Mesenchymal stem cell (in vitro differentiated cells and primary cell): ENCODE measurements at regions not wholly inside any gene's neighbourhood (a gene's known extent, or its start where the extent isn't known, plus 50 kb on each side); places are given as distances from the start of the nearest gene placed in this dataset.

Source experiments
- DNase-seq: peaks from one replicate; pipeline ENCODE4 v3.0.0-alpha.2; 2013
- H2AFZ ChIP-seq: one replicate; pipeline ENCODE4 v1.6.1; 2013; ENCODE audit warnings: low read depth, mild to moderate bottlenecking, control low read depth, inconsistent platforms, low read length, moderate library complexity
- H2AK5ac ChIP-seq: 2 replicates; pipeline ENCODE4 v1.6.1; 2013; ENCODE audit warnings: low read length, moderate library complexity, mild to moderate bottlenecking, inconsistent platforms; ENCODE audit not compliant: severe bottlenecking
- H2BK120ac ChIP-seq: one replicate; pipeline ENCODE4 v1.6.1; 2013; ENCODE audit warnings: low read depth, mild to moderate bottlenecking, inconsistent platforms, low read length, moderate library complexity
- H2BK12ac ChIP-seq, 2 experiments: one replicate each; pipeline ENCODE4 v1.6.1; 2013; ENCODE audit warnings: inconsistent platforms in 2 of 2, low read length in 2 of 2, mild to moderate bottlenecking in 2 of 2, moderate library complexity in 2 of 2, control low read depth in 1 of 2
- H2BK15ac ChIP-seq: one replicate; pipeline ENCODE4 v1.6.1; 2013; ENCODE audit warnings: mild to moderate bottlenecking, low read depth, inconsistent platforms; ENCODE audit not compliant: poor library complexity, severe bottlenecking
- H2BK5ac ChIP-seq: 2 replicates; pipeline ENCODE4 v1.6.1; 2013; ENCODE audit warnings: low read depth, mild to moderate bottlenecking, low read length, control low read depth, inconsistent platforms; ENCODE audit not compliant: poor library complexity, severe bottlenecking
- H3K14ac ChIP-seq, 2 experiments: one replicate each; pipeline ENCODE4 v1.6.1; 2013; ENCODE audit warnings: inconsistent platforms in 2 of 2, low read length in 2 of 2, control low read depth in 1 of 2, mild to moderate bottlenecking in 1 of 2, moderate library complexity in 1 of 2
- H3K18ac ChIP-seq, 2 experiments: one replicate each; pipeline ENCODE4 v1.6.1; 2013; ENCODE audit warnings: inconsistent platforms in 2 of 2, low read length in 2 of 2, control low read depth in 1 of 2, low read depth in 1 of 2, mild to moderate bottlenecking in 1 of 2
- H3K23ac ChIP-seq, 2 experiments: one replicate each; pipeline ENCODE4 v1.6.1; 2013; ENCODE audit warnings: inconsistent platforms in 2 of 2, low read length in 2 of 2, mild to moderate bottlenecking in 2 of 2, moderate library complexity in 2 of 2, control low read depth in 1 of 2
- H3K27ac ChIP-seq: 2 replicates; pipeline ENCODE4 v1.5.1; 2013; ENCODE audit warnings: mild to moderate bottlenecking, moderate library complexity, low read length, control low read depth, inconsistent platforms; ENCODE audit not compliant: poor library complexity, severe bottlenecking
- H3K27me3 ChIP-seq, 2 experiments: 2 replicates each; pipeline versions ENCODE4 v1.6.1 to v1.7.0; 2013; ENCODE audit warnings: low read length in 2 of 2, mild to moderate bottlenecking in 2 of 2, moderate library complexity in 2 of 2, control low read depth in 1 of 2, inconsistent platforms in 1 of 2; ENCODE audit not compliant: control insufficient read depth in 1 of 2, insufficient read depth in 1 of 2
- H3K36me3 ChIP-seq, 2 experiments: 2 replicates each; pipeline versions ENCODE4 v1.6.1 to v1.7.0; 2013; ENCODE audit warnings: low read length in 2 of 2, control low read depth in 1 of 2, inconsistent platforms in 1 of 2, low read depth in 1 of 2, mild to moderate bottlenecking in 1 of 2; ENCODE audit not compliant: insufficient read depth in 2 of 2, control insufficient read depth in 1 of 2
- H3K4ac ChIP-seq, 2 experiments: one replicate each; pipeline ENCODE4 v1.6.1; 2013; ENCODE audit warnings: inconsistent platforms in 2 of 2, low read length in 2 of 2, mild to moderate bottlenecking in 2 of 2, moderate library complexity in 2 of 2, control low read depth in 1 of 2, low read depth in 1 of 2
- H3K4me1 ChIP-seq: 2 replicates; pipeline ENCODE4 v1.6.1; 2013; ENCODE audit warnings: low read depth, low read length, control low read depth; ENCODE audit not compliant: control insufficient read depth, insufficient read depth
- H3K4me2 ChIP-seq: 2 replicates; pipeline ENCODE4 v1.6.1; 2013; ENCODE audit warnings: low read length, mild to moderate bottlenecking, inconsistent platforms; ENCODE audit not compliant: poor library complexity, severe bottlenecking
- H3K4me3 ChIP-seq, 2 experiments: 2 replicates each; pipeline versions ENCODE4 v1.5.1 to v1.7.0; 2013; ENCODE audit warnings: low read length in 2 of 2, mild to moderate bottlenecking in 2 of 2, control low read depth in 1 of 2, low read depth in 1 of 2; ENCODE audit not compliant: insufficient read depth in 1 of 2
- H3K79me1 ChIP-seq: replicated peaks from 2 replicates; pipeline ENCODE4 v1.6.1; 2013; ENCODE audit warnings: mild to moderate bottlenecking, control low read depth, low read length, inconsistent platforms; ENCODE audit not compliant: poor library complexity, severe bottlenecking
- H3K9ac ChIP-seq: 2 replicates; pipeline ENCODE4 v1.7.0; 2013; ENCODE audit warnings: mild to moderate bottlenecking, low read length, moderate library complexity
- H3K9me3 ChIP-seq: 2 replicates; pipeline ENCODE4 v1.7.0; 2013; ENCODE audit warnings: mild to moderate bottlenecking, low read length; ENCODE audit not compliant: control insufficient read depth
- H4K8ac ChIP-seq: one replicate; pipeline ENCODE4 v1.6.1; 2013; ENCODE audit warnings: inconsistent platforms, mild to moderate bottlenecking, low read length, moderate library complexity
- H4K91ac ChIP-seq: one replicate; pipeline ENCODE4 v1.6.1; 2013; ENCODE audit warnings: mild to moderate bottlenecking, low read length, inconsistent platforms
- WGBS: methylation state at CpG from one replicate; pipeline ENCODE4 v1.1.7; 2013; ENCODE audit warnings: mixed read lengths; 5-methylcytosine and 5-hydroxymethylcytosine counted together

DNA sequence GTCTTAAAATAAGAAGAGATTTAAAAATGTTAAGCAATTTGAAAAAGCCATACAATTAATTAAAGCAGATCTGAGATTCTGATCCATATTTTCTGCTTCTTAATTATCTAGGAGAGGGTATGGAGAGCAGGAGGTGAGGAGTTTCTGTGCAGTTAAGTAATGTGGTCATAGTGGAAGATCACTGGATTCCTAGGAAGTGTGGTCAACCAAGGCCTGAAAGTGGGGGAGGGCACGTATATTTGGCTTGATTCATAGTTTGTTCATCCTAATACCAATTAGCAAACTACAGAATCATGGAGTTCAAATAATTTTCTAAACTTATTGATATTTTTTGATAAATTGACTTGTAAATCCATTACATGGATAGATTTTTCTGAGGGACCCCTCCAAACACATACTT lies 768.3 kb downstream of the RAPGEF2 start:
- H3K4me3 ChIP-seq, result no peak overlapping the region
- H2BK15ac ChIP-seq, result no peak overlapping the region
- H3K27ac ChIP-seq, result no peak overlapping the region
- no peak overlapping the region for H4K91ac ChIP-seq
- H3K4me1 ChIP-seq, result no peaks in the 10 kb centered on the region
- no peak overlapping the region for H3K23ac ChIP-seq
- DNase-seq, result no peak
- no peak overlapping the region for H3K9ac ChIP-seq
- no peak overlapping the region for H3K18ac ChIP-seq
- no peak overlapping the region for H2AK5ac ChIP-seq
- H4K8ac ChIP-seq, result no peak overlapping the region
- no peak overlapping the region for H3K4ac ChIP-seq
- H2BK12ac ChIP-seq, result no peak overlapping the region
- no peak overlapping the region for H3K14ac ChIP-seq
- H2BK5ac ChIP-seq, result no peak overlapping the region
- H3K27me3 ChIP-seq, result no peaks in the 10 kb centered on the region
- H2BK120ac ChIP-seq, result no peak overlapping the region
- H3K36me3 ChIP-seq, result no peaks in the 10 kb centered on the region
- H2AFZ ChIP-seq, result no peak overlapping the region
- H3K4me2 ChIP-seq, result no peak overlapping the region
- no peaks in the 10 kb centered on the region for H3K79me1 ChIP-seq
- no peaks in the 10 kb centered on the region for H3K9me3 ChIP-seq
- no CpG with 5 or more reads among the region's 1 CpG for WGBS

DNA sequence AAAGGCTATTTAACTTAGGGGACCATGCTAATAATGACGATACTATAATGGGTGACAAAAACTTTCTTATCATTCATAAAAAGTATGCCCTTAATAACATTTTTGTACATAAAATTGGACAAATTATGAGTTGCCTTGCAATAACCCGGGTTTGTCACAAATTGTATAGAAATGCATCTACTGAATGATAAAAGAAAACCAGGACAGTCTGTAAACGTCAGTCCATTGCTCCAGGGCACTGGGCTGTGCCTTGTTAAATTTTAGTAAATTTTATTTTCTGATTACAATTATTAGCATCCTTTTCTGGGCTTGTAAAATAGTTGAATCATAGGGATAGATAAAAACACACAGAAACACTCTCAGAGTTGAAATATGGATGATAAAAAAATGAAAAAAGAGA lies 778.3 kb downstream of the RAPGEF2 start:
- H3K9me3 ChIP-seq, result no peaks in the 10 kb centered on the region
- no peak overlapping the region for H3K4me2 ChIP-seq
- H3K27ac ChIP-seq, result no peak overlapping the region
- H3K18ac ChIP-seq, result no peak overlapping the region
- no peak overlapping the region for H3K14ac ChIP-seq
- H2BK12ac ChIP-seq, result no peak overlapping the region
- H2AK5ac ChIP-seq, result no peak overlapping the region
- no peak for DNase-seq
- no peak overlapping the region for H2BK15ac ChIP-seq
- no peak overlapping the region for H3K4me3 ChIP-seq
- H4K91ac ChIP-seq, result no peak overlapping the region
- no peak overlapping the region for H4K8ac ChIP-seq
- no peak overlapping the region for H2AFZ ChIP-seq
- H3K9ac ChIP-seq, result no peak overlapping the region
- H3K23ac ChIP-seq, result no peak overlapping the region
- no peaks in the 10 kb centered on the region for H3K27me3 ChIP-seq
- no peak overlapping the region for H3K4ac ChIP-seq
- H2BK120ac ChIP-seq, result no peak overlapping the region
- H2BK5ac ChIP-seq, result no peak overlapping the region
- WGBS, result 49% methylated on average over 2 of the region's 3 CpGs
- peaks cover 4% of the 10 kb centered on the region for H3K4me1 ChIP-seq
- no peaks in the 10 kb centered on the region for H3K79me1 ChIP-seq
- H3K36me3 ChIP-seq, result no peaks in the 10 kb centered on the region

DNA sequence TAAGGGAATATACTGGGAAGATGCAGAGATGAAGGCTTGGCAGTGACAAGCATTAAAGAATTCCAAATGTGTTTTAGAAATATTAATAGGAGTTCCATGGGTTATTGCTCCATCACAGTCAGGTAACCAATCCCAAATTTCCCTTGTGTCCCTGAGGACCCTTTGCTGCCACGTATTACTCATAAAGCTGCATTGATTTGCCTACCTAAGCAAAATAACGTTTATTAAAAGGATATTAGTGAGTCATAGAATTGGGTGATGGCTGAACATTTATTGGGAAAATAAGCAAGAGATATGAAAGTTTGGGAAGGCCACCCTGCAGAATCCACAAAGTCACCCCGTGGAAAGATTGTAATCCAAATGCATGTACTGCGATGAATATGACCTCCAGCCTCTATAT lies 782.1 kb downstream of the RAPGEF2 start:
- no peak overlapping the region for H2AFZ ChIP-seq
- no peak overlapping the region for H3K27ac ChIP-seq
- no peak overlapping the region for H4K91ac ChIP-seq
- H2BK12ac ChIP-seq, result no peak overlapping the region
- H3K36me3 ChIP-seq, result no peaks in the 10 kb centered on the region
- DNase-seq, result no peak
- H3K4me1 ChIP-seq, result no peaks in the 10 kb centered on the region
- WGBS, result 10% methylated on average over 1 of the region's 4 CpGs
- no peak overlapping the region for H3K23ac ChIP-seq
- no peak overlapping the region for H3K4ac ChIP-seq
- no peak overlapping the region for H3K18ac ChIP-seq
- no peak overlapping the region for H3K14ac ChIP-seq
- H3K4me2 ChIP-seq, result no peak overlapping the region
- no peaks in the 10 kb centered on the region for H3K27me3 ChIP-seq
- no peak overlapping the region for H2BK5ac ChIP-seq
- no peak overlapping the region for H4K8ac ChIP-seq
- no peaks in the 10 kb centered on the region for H3K79me1 ChIP-seq
- H2AK5ac ChIP-seq, result no peak overlapping the region
- H3K9ac ChIP-seq, result no peak overlapping the region
- H3K4me3 ChIP-seq, result no peak overlapping the region
- H2BK15ac ChIP-seq, result no peak overlapping the region
- no peak overlapping the region for H2BK120ac ChIP-seq
- H3K9me3 ChIP-seq, result no peaks in the 10 kb centered on the region

DNA sequence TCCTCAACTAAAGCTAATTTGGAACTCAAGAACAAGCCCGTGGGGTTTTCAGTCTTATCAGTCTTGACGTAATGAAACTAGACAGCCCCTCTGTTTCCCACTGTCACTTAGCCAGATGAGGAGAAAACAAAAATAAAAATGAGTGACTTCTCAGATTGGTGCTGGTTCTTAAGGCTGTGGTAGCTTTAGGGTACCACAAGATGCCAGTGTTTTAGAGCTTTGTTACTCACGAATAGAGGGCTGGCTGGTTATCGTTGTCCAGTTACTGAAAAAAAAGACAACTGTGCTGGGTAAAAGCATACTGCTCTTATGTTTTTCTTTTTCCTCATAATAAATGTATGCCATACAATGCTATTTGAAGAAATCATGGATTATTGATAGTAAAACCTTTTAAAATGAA lies 796.7 kb downstream of the RAPGEF2 start:
- Histone ChIP-seq H4K8ac (no peak overlapping the region), H3K9ac (no peak overlapping the region), H3K27ac (no peak overlapping the region)

More for the DNA sequence above, 796.7 kb downstream of the RAPGEF2 start:
- Histone ChIP-seq H3K23ac (no peak overlapping the region), H3K14ac (no peak overlapping the region), H3K4me2 (no peak overlapping the region), H3K36me3 (no peaks in the 10 kb centered on the region), H2BK120ac (no peak overlapping the region), H2AFZ (no peak overlapping the region), H2BK5ac (no peak overlapping the region), H2AK5ac (no peak overlapping the region), H2BK15ac (no peak overlapping the region), H3K4me3 (no peak overlapping the region), H2BK12ac (no peak overlapping the region), H4K91ac (no peak overlapping the region), H3K9me3 (no peaks in the 10 kb centered on the region), H3K18ac (no peak overlapping the region), H3K79me1 (no peaks in the 10 kb centered on the region), H3K4me1 (no peaks in the 10 kb centered on the region), H3K4ac (no peak overlapping the region), H3K27me3 (no peaks in the 10 kb centered on the region)
- DNase-seq, result no peak
- WGBS, result 37% methylated on average over 2 of the region's 4 CpGs
